GM23338 (cell line): ENCODE measurements at regions not wholly inside any gene's neighbourhood (a gene's known extent, or its start where the extent isn't known, plus 50 kb on each side); places are given as distances from the start of the nearest gene placed in this dataset.

Experiments used
- ATAC-seq: fragments of 200-7000 bp; cut with Tn5 transposase; 3 replicates; pipeline ENCODE4 v1.9.1; 2020
- DNase-seq: peaks from one replicate; pipeline ENCODE4 v3.0.0-alpha.2; 2015; ENCODE audit warnings: low spot score
- H2AFZ ChIP-seq: fragments of 200-600 bp; sonication (generic); 2 replicates; pipeline ENCODE4 v1.8.0; 2016; ENCODE audit warnings: antibody characterized with exemption, mild to moderate bottlenecking, moderate library complexity
- H3F3A ChIP-seq: fragments of 200-600 bp; sonication (generic); replicated peaks from 2 replicates; pipeline ENCODE4 v1.8.0; 2017; ENCODE audit warnings: antibody characterized with exemption, mixed run types, low read depth
- H3K27ac ChIP-seq: fragments of 200-600 bp; sonication (generic); 2 replicates; pipeline ENCODE4 v1.6.1; 2016; ENCODE audit warnings: low read depth
- H3K27me3 ChIP-seq: fragments of 200-600 bp; sonication (generic); 2 replicates; pipeline ENCODE4 v1.8.0; 2016; ENCODE audit warnings: mild to moderate bottlenecking, mixed run types, moderate library complexity; ENCODE audit not compliant: insufficient read depth
- H3K36me3 ChIP-seq: fragments of 200-600 bp; sonication (generic); 2 replicates; pipeline ENCODE4 v1.8.0; 2016; ENCODE audit warnings: mild to moderate bottlenecking; ENCODE audit not compliant: insufficient read depth
- H3K4me1 ChIP-seq: fragments of 200-600 bp; sonication (generic); 2 replicates; pipeline ENCODE4 v1.8.0; 2016; ENCODE audit warnings: mild to moderate bottlenecking, moderate library complexity; ENCODE audit not compliant: insufficient read depth
- H3K4me2 ChIP-seq: fragments of 200-600 bp; sonication (generic); 2 replicates; pipeline ENCODE4 v1.7.1; 2017; ENCODE audit warnings: mixed run types
- H3K4me3 ChIP-seq: fragments of 200-600 bp; sonication (generic); 2 replicates; pipeline ENCODE4 v1.6.1; 2016; ENCODE audit warnings: mixed run types
- H3K79me2 ChIP-seq: fragments of 200-600 bp; sonication (generic); replicated peaks from 2 replicates; pipeline ENCODE4 v1.8.0; 2017; ENCODE audit warnings: mild to moderate bottlenecking; ENCODE audit not compliant: insufficient read depth
- H3K9me2 ChIP-seq: fragments of 200-600 bp; sonication (generic); 2 replicates; pipeline ENCODE4 v1.8.0; 2017; ENCODE audit not compliant: insufficient read depth
- H4K20me1 ChIP-seq: fragments of 200-600 bp; sonication (generic); replicated peaks from 2 replicates; pipeline ENCODE4 v1.8.0; 2017; ENCODE audit warnings: mild to moderate bottlenecking; ENCODE audit not compliant: insufficient read depth
- H3K27ac Mint-ChIP-seq: 2 replicates; pipeline ENCODE4 v1.8.0; 2020; ENCODE audit warnings: inconsistent platforms, mild to moderate bottlenecking, moderate library complexity, mixed read lengths
- H3K27me3 Mint-ChIP-seq: 3 replicates; pipeline ENCODE4 v1.8.0; 2022; ENCODE audit warnings: low read depth, mild to moderate bottlenecking, moderate library complexity, mixed read lengths, inconsistent platforms; ENCODE audit not compliant: insufficient read depth, poor library complexity
- H3K36me3 Mint-ChIP-seq: 3 replicates; pipeline ENCODE4 v1.8.0; 2021; ENCODE audit warnings: low read depth, mild to moderate bottlenecking, inconsistent platforms, moderate library complexity, mixed read lengths
- H3K4me1 Mint-ChIP-seq: 3 replicates; pipeline ENCODE4 v1.8.0; 2020; ENCODE audit warnings: mild to moderate bottlenecking, inconsistent platforms, mixed read lengths
- H3K4me3 Mint-ChIP-seq: 3 replicates; pipeline ENCODE4 v1.8.0; 2021; ENCODE audit warnings: moderate library complexity, mild to moderate bottlenecking, inconsistent platforms, mixed read lengths
- H3K9me3 Mint-ChIP-seq: 3 replicates; pipeline ENCODE4 v1.8.0; 2020; ENCODE audit warnings: moderate library complexity, mild to moderate bottlenecking, inconsistent platforms, mixed read lengths
- CREB1 ChIP-seq: fragments of 250-450 bp; sonication (Bioruptor Pico); IDR thresholded peaks from 2 replicates; pipeline ENCODE4 v1.5.0; 2020; ENCODE audit warnings: low read depth, mild to moderate bottlenecking, moderate library complexity
- CTCF ChIP-seq, 2 experiments: fragments of 200-600 bp in 1 of 2; sonication (generic) in 1 of 2; conservative IDR thresholded peaks; 2 replicates each; pipeline versions ENCODE4 v1.5.1 to v1.6.1; 2016 to 2017; ENCODE audit warnings: antibody characterized with exemption in 2 of 2, low read depth in 2 of 2, mild to moderate bottlenecking in 2 of 2, moderate library complexity in 1 of 2
- ETS1 ChIP-seq: IDR thresholded peaks from 2 replicates; pipeline ENCODE4 v1.6.1; 2016; ENCODE audit warnings: antibody characterized with exemption
- EZH2 ChIP-seq: fragments of 200-600 bp; sonication (generic); IDR thresholded peaks from one replicate; pipeline ENCODE4 v1.8.0; 2017; ENCODE audit warnings: antibody characterized with exemption, mild to moderate bottlenecking, low read depth; ENCODE audit not compliant: unreplicated experiment
- EZH2phosphoT487 ChIP-seq: fragments of 200-600 bp; sonication (generic); IDR thresholded peaks from one replicate; pipeline ENCODE4 v1.8.1; 2018; ENCODE audit warnings: antibody characterized with exemption; ENCODE audit not compliant: unreplicated experiment
- JUNB ChIP-seq: IDR thresholded peaks from one replicate; pipeline ENCODE4 v1.6.1; 2016; ENCODE audit warnings: antibody characterized with exemption; ENCODE audit not compliant: unreplicated experiment
- NANOG ChIP-seq: IDR thresholded peaks from 2 replicates; pipeline ENCODE4 v1.6.1; 2016; ENCODE audit warnings: antibody characterized with exemption, borderline replicate concordance
- REST ChIP-seq: IDR thresholded peaks from one replicate; pipeline ENCODE4 v1.6.1; 2018; ENCODE audit warnings: antibody characterized with exemption; ENCODE audit not compliant: unreplicated experiment
- ZNF114 ChIP-seq: fragments of 250-450 bp; sonication (Bioruptor Pico); IDR thresholded peaks from 2 replicates; pipeline ENCODE4 v1.5.0; 2020; ENCODE audit warnings: mild to moderate bottlenecking, moderate library complexity
- ZNF331 ChIP-seq: fragments of 250-450 bp; sonication (Bioruptor Pico); IDR thresholded peaks from 2 replicates; pipeline ENCODE4 v1.5.0; 2020; ENCODE audit warnings: low read depth, mild to moderate bottlenecking, moderate library complexity
- TF ChIP-seq, protein P1 (sequence below): fragments of 250-450 bp; sonication (Bioruptor Pico); IDR thresholded peaks from 2 replicates; pipeline ENCODE4 v1.5.0; 2020; ENCODE audit warnings: mild to moderate bottlenecking, moderate library complexity

DNA sequence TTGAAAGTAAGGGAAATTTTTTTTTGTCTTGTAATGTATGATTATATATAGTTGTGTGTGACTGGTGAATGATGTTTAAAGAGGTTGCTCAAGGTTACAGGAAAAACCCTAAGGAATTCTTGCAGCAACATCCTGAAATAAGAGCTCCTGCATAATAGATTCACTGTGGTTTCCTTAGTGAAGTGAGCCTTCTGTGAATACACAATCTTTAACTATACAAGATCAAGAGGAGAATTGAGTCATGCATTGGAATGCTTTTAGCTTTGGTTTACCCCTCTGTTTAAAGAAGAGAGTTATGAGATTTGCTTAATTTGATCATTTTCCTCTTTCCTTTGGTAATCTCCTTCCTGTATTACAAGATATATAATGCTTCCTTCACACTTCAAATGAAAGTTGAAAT is 141.6 kb upstream of the EYA4 start (continued):
- TF ChIP-seq CTCF (conservative IDR thresholded peaks at IDR 0.05; ENCODE audit: low read depth in 2 of 2) (no peak), ZNF114 (CRISPR knock-in tag) (no peak), ETS1 (no peak)
- TF ChIP-seq, protein P1, sequence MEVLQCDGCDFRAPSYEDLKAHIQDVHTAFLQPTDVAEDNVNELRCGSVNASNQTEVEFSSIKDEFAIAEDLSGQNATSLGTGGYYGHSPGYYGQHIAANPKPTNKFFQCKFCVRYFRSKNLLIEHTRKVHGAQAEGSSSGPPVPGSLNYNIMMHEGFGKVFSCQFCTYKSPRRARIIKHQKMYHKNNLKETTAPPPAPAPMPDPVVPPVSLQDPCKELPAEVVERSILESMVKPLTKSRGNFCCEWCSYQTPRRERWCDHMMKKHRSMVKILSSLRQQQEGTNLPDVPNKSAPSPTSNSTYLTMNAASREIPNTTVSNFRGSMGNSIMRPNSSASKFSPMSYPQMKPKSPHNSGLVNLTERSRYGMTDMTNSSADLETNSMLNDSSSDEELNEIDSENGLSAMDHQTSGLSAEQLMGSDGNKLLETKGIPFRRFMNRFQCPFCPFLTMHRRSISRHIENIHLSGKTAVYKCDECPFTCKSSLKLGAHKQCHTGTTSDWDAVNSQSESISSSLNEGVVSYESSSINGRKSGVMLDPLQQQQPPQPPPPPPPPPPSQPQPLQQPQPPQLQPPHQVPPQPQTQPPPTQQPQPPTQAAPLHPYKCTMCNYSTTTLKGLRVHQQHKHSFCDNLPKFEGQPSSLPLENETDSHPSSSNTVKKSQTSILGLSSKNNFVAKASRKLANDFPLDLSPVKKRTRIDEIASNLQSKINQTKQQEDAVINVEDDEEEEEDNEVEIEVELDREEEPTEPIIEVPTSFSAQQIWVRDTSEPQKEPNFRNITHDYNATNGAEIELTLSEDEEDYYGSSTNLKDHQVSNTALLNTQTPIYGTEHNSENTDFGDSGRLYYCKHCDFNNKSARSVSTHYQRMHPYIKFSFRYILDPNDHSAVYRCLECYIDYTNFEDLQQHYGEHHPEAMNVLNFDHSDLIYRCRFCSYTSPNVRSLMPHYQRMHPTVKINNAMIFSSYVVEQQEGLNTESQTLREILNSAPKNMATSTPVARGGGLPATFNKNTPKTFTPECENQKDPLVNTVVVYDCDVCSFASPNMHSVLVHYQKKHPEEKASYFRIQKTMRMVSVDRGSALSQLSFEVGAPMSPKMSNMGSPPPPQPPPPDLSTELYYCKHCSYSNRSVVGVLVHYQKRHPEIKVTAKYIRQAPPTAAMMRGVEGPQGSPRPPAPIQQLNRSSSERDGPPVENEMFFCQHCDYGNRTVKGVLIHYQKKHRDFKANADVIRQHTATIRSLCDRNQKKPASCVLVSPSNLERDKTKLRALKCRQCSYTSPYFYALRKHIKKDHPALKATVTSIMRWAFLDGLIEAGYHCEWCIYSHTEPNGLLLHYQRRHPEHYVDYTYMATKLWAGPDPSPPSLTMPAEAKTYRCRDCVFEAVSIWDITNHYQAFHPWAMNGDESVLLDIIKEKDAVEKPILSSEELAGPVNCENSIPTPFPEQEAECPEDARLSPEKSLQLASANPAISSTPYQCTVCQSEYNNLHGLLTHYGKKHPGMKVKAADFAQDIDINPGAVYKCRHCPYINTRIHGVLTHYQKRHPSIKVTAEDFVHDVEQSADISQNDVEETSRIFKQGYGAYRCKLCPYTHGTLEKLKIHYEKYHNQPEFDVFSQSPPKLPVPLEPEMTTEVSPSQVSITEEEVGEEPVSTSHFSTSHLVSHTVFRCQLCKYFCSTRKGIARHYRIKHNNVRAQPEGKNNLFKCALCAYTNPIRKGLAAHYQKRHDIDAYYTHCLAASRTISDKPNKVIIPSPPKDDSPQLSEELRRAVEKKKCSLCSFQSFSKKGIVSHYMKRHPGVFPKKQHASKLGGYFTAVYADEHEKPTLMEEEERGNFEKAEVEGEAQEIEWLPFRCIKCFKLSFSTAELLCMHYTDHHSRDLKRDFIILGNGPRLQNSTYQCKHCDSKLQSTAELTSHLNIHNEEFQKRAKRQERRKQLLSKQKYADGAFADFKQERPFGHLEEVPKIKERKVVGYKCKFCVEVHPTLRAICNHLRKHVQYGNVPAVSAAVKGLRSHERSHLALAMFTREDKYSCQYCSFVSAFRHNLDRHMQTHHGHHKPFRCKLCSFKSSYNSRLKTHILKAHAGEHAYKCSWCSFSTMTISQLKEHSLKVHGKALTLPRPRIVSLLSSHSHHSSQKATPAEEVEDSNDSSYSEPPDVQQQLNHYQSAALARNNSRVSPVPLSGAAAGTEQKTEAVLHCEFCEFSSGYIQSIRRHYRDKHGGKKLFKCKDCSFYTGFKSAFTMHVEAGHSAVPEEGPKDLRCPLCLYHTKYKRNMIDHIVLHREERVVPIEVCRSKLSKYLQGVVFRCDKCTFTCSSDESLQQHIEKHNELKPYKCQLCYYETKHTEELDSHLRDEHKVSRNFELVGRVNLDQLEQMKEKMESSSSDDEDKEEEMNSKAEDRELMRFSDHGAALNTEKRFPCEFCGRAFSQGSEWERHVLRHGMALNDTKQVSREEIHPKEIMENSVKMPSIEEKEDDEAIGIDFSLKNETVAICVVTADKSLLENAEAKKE (CRISPR knock-in tag): no peak

DNA sequence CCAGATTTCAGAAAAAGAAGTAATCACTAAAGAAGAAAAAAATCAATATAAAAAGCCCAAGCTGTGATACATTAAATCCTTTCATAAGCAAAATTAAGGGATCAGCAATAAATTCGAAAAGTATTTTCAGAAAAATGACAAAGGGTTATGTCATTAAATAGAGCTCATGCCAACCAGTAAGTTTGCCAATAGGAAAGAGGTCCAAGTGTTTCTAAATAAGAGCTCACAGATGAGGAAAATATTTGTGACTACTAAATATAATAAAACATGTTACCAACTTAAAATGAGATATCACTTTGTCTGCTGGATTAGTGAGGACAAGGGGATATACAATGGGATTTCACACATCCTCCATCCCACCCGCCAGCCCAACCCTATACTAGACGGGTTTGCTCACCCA is 140.3 kb upstream of the EYA4 start:
- H3F3A ChIP-seq: no peaks in the 10 kb centered on the region
- no peaks in the 10 kb centered on the region for H3K36me3 ChIP-seq
- peaks cover 17% of the 10 kb centered on the region for H3K4me1 Mint-ChIP-seq
- DNase-seq (no peak), ATAC-seq (no peak)
- H2AFZ ChIP-seq: no peak overlapping the region
- H3K9me3 Mint-ChIP-seq: no peaks in the 10 kb centered on the region
- no peaks in the 10 kb centered on the region for H3K27me3 Mint-ChIP-seq
- peaks cover 6% of the 10 kb centered on the region for H3K4me1 ChIP-seq
- H3K4me3 ChIP-seq: no peak overlapping the region
- H3K9me2 ChIP-seq: no peaks in the 10 kb centered on the region
- no peaks in the 10 kb centered on the region for H3K79me2 ChIP-seq
- H3K27ac ChIP-seq: no peak overlapping the region
- no peaks in the 10 kb centered on the region for H3K27me3 ChIP-seq
- H3K36me3 Mint-ChIP-seq: no peaks in the 10 kb centered on the region
- H4K20me1 ChIP-seq: no peaks in the 10 kb centered on the region
- no peak overlapping the region for H3K27ac Mint-ChIP-seq
- H3K4me3 Mint-ChIP-seq: no peak overlapping the region
- no peak overlapping the region for H3K4me2 ChIP-seq
- TF ChIP-seq CTCF (conservative IDR thresholded peaks at IDR 0.05; ENCODE audit: low read depth in 2 of 2) (no peak), EZH2 (no peak), NANOG (no peak), CREB1 (CRISPR knock-in tag) (no peak), ZNF331 (no peak), JUNB (no peak), REST (no peak), EZH2phosphoT487 (no peak)
